NCI-H69 (cell line): ENCODE measurements at regions not wholly inside any gene's neighbourhood (a gene's known extent, or its start where the extent isn't known, plus 50 kb on each side); places are given as distances from the start of the nearest gene placed in this dataset.

Source experiments
- DNase-seq: peaks from one replicate; lab custom pipeline; 2025; lab: John Stamatoyannopoulos, UW

GRCh38 chr3:192039593-192039992, 578.6 kb downstream of the PYDC2 start:
- DNase-seq = peak; percentile 68

GRCh38 chr3:192040282-192041043, 579.5 kb downstream of the PYDC2 start:
- DNase-seq = no peak

DNA sequence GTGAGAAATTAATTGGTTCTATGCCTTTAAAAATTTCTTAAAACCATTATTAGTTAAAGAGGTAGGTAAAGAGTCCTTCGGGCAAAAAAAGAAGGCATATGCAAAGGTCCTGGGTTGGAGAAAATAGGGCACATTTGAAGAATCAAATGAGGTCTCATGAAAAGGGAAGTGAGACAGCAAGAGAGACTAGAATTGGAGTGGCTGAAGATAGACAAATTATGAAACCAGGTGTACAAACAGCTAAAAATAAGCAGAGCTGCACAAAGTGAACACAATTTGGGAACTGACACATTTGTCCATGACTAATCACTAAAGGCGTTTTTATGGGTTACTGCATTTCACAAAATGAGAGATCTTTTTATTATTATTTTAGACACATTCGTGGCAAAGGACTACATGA, 581.2 kb downstream of the PYDC2 start:
- DNase-seq = no peak

- no peak for DNase-seq
Observed at GRCh38 chr3:192054881-192055280, 593.9 kb downstream of the PYDC2 start.

GRCh38 chr3:192055946-192056345, 595.0 kb downstream of the PYDC2 start:
- no peak for DNase-seq

DNA sequence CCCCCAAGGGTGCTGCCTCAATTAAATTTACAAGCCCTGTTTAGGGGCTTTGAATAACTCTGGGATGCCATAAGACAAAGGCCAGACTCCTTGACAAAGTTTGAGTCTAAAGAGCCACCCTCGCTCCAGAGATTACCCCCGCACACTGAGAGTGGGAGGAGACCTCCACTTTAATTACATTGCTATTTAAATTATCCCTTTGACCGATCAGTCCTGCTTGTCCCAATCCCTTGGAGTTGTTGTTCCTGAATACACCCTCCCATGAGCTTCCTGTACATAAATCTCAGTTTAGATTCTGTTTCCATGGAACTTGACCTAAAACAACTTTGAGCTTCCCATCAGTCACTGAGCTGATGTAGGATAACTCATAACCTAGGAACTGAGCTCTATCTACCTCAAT, 596.3 kb downstream of the PYDC2 start:
- no peak for DNase-seq

- peak; percentile 99 for DNase-seq
Observed at GRCh38 chr3:192060160-192060781, 599.3 kb downstream of the PYDC2 start.

GRCh38 chr3:192061426-192061825, 600.5 kb downstream of the PYDC2 start:
- DNase-seq = peak; percentile 41

- no peak for DNase-seq
Observed at GRCh38 chr3:192062186-192062585, 601.2 kb downstream of the PYDC2 start.

DNA sequence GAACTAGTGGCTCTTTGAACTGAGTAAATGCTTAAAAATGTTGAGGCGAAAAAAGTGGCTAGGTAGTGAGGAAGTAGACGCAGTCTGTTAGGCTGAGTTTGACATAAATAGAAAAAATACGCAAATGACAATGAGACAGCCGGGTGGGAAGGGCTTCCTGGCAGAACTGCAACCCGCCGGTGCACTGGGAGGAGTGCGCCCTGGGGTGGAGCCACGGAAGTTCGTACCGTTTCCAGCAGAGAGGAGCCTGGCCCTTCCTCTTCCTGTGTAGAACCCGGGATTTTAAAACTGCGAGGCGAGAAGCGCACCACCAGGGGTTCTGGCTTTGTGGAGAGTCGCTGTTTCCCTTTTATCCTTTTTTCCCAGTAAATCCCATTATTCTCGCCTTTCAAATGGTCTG, 602.6 kb downstream of the PYDC2 start:
- DNase-seq = no peak

GRCh38 chr3:192064959-192065358, 604.0 kb downstream of the PYDC2 start:
- peak; percentile 72 for DNase-seq

DNA sequence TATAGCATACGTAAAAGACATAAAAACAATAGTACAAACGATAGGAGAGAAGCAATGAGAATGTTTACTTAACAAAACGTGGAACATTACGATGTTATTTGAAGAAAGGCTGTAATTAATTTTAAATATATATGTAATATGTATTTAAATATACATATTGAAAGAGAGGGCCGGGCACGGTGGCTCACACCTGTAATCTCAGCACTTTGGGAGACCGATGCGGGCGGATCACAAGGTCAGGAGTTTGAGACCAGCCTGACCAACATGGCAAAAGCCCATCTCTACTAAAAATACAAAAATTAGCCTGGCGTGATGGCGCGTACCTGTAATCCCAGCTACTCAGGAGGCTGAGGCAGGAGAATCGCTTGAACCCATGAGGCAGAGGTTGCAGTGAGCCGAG, 605.3 kb downstream of the PYDC2 start:
- peak; percentile 9 for DNase-seq

DNA sequence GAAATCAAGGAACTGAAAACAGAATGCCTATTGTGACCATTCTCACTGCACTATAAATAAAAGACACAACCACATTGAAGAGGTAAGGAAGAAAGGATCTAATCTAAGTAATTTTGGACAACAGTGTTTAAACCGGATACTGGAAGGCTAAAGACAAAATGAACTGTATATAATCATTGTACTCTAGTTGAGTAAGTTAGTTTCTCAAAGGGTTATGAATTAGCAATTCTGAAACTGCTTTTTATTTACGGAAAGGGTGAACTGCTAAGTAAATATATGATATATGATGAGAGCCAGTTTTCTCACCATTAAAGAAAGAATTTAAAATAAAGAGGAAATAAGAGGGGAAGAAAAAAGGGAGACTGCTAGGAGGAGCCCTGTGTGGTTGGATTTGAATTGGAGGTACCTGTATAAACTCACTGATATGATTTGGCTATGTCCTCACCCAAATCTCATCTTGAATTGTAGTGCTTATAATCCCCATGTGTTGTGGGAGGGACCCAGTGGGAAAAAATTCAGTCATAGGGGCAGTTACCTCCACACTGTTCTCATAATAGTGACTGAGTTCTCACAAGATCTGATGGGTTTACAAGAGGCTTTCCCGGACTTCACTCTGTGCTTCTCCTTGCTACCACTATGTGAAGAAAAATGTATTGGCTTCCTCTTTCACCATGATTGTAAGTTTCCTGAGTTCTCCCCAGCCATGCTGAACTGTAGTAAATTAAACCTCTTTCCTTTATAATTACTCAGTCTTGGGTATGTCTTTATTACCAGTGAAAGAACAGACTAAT, 607.7 kb downstream of the PYDC2 start:
- DNase-seq = no peak

DNA sequence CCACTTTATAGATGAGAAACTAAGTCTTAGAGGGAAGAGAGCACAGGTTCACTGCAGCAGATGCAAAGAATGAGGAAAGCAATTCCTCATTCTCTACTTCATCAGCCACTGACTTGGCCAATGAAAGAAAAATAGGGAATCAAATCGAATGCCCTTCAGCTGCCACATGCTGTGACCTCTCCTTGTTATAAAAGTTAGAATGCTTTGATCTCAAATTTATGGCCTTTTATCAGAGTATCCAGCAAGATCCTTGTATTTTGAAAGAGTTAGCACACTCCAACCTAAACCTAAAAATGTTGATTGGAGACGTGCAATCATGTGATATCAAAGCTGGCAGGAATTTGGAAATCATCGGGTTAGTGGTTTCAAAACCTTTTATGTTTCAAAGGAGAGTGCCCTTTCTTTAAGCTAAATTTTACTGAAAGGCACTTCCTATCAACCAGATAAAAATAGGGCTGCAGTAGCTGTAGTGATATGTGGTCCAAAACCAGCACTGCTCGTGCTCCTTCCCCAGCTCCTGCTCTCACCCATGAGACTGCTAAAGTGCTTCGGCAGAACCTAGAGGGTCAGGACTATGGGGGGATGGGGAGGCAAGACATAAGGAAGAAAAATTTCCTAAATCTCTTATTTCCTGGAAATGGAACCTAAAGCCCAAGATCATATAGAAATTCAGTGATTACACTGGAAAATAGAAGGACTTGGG, 617.0 kb downstream of the PYDC2 start:
- DNase-seq = peak; percentile 25

- DNase-seq = peak; percentile 99
Observed at GRCh38 chr3:192079098-192079497, 618.1 kb downstream of the PYDC2 start.

DNA sequence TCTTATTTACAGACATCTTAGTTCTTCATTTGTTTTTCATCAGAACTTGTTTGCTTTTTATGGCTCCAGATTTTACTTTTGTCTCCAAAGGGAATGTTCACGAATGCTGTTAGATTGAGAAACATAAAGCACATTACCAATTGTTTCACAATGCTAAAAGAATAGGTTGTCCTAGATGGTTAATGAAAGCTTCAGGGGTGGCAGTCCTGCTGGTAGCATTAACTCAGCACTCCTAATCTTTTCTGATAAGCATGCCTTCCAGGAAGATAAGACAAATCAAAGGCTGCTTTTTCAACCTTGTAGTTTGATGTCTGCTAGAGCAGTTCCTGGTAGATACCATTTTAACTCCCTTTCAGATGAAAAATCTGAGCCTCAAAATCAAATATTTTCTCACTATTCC, 619.4 kb downstream of the PYDC2 start:
- peak; percentile 73 for DNase-seq

DNA sequence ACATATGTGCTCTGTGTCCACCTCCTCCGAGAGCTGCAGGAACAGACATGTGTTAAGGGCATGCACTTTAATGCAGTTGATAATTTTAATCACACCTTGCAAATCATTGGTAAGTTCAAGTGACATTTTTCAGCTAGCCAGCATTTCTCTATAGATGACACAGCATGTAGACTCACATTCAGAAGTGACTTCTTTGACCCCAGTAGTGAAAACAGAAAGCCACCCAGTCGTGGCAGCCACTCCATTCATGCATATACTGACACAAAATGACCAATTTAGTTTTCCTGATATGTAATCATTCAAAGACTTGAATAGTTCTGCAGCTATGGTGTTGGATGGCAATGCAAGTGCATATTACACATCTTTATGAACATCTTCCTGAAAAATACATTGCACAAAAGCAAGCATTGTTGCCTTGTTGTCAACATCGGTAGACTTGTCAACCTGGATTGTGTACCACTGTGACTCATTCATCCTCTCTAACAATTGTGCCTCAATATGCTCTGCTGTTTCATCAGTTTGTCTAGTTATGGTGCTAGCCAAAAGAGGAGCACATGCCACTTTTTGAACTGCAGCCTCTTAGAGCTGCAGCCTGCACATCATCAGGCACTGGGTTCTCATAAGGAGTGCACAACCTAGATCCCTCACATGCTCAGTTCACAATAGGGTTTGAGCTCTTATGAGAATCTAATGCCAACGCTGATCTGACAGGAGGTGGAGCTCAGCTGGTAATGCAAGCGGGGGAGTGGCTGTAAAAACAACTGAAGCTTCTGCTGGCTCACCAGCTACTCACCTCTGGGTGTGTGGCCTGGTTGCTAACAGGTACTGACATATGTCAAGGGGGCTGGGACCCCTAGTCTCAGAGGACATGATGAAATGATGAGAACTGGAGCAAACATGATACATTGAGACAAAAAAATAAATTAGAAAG, 622.0 kb downstream of the PYDC2 start:
- peak; percentile 64 for DNase-seq
